Superior temporal gyrus (tissue), 1 donor: ENCODE measurements at regions not wholly inside any gene's neighbourhood (a gene's known extent, or its start where the extent isn't known, plus 50 kb on each side); places are given as distances from the start of the nearest gene placed in this dataset.
"Not testable (repeated sequence)": the region's sequence is repeated elsewhere in the genome, so short reads cannot be mapped to it uniquely, and the experiment has no call there.

Experiments
- DNase-seq: peaks from one replicate; pipeline ENCODE4 v3.0.0-alpha.2; 2016; ENCODE audit errors: extremely low spot score

- no peak for DNase-seq
Measured at GRCh38 chr1:234920136-234920842, 208.3 kb downstream of the TOMM20 start.

GRCh38 chr1:234918961-234919761, 209.5 kb downstream of the TOMM20 start:
- no peak for DNase-seq

GRCh38 chr1:234918181-234918841, 210.3 kb downstream of the TOMM20 start:
- DNase-seq: no peak

GRCh38 chr1:234917495-234918180, 211.0 kb downstream of the TOMM20 start:
- no peak for DNase-seq

GRCh38 chr1:234916840-234917239, 211.8 kb downstream of the TOMM20 start:
- DNase-seq: no peak

GRCh38 chr1:234915924-234916675, 212.5 kb downstream of the TOMM20 start:
- no peak for DNase-seq

GRCh38 chr1:234914606-234915290, 213.9 kb downstream of the TOMM20 start:
- DNase-seq: no peak

GRCh38 chr1:234913771-234914170, 214.9 kb downstream of the TOMM20 start:
- no peak for DNase-seq

GRCh38 chr1:234913278-234913649, 215.4 kb downstream of the TOMM20 start:
- no peak for DNase-seq

- no peak for DNase-seq
Measured at GRCh38 chr1:234912548-234913277, 215.9 kb downstream of the TOMM20 start.

- DNase-seq: no peak
Measured at GRCh38 chr1:234911787-234912186, 216.8 kb downstream of the TOMM20 start.

- DNase-seq: not testable (repeated sequence)
Measured at GRCh38 chr1:234911136-234911535, 217.5 kb downstream of the TOMM20 start.

- DNase-seq: no peak
Measured at GRCh38 chr1:234909851-234910250, 218.8 kb downstream of the TOMM20 start.

GRCh38 chr1:234909307-234909810, 219.3 kb downstream of the TOMM20 start:
- DNase-seq: no peak

- DNase-seq: no peak
Measured at GRCh38 chr1:234908571-234908970, 220.1 kb downstream of the TOMM20 start.

- DNase-seq: no peak
Measured at GRCh38 chr1:234907940-234908405, 220.7 kb downstream of the TOMM20 start.

GRCh38 chr1:234907208-234907939, 221.3 kb downstream of the TOMM20 start:
- no peak for DNase-seq

- no peak for DNase-seq
Measured at GRCh38 chr1:234906654-234907053, 222.0 kb downstream of the TOMM20 start.
